ENCODE measurements at regions not wholly inside any gene's neighbourhood (a gene's known extent, or its start where the extent isn't known, plus 50 kb on each side); places are given as distances from the start of the nearest gene placed in this dataset.

DNA sequence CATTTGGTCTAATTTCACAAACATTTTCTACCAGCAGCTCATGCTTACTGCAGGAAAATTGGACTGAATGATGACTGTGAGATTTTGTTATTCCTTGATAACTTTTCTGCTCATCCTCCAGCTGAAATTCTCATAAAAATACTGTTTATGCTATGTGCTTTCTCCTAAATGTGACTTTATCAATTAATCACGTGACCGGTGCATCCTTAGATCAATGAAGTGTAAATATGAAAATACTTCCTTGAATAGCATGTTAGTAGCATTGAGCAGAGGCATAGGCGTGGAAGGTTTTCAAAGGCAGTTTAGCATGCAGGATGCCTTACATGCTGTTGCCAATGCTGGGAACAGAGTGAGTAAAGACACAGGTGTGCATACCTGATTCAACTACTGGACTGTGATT is 1002.5 kb downstream of the CBLN2 start:
- no peaks in the 10 kb centered on the region for H3K9me3 ChIP-seq
- H3K4me1 ChIP-seq, result no peaks in the 10 kb centered on the region
- TF ChIP-seq POLR2A (IDR thresholded peaks at IDR 0.05), result no peak
- no peak for TF ChIP-seq CTCF (IDR thresholded peaks at IDR 0.05)
- H3K36me3 ChIP-seq (replicated peaks in 1 of 2; ENCODE audit: insufficient read depth in 1 of 2, low read depth in 2 of 2), result no peaks in the 10 kb centered on the region
- no peak overlapping the region for H3K4me3 ChIP-seq
- no peak for DNase-seq
- no peak overlapping the region for H3K27ac ChIP-seq
- WGBS, 2 donors, result 60 to 68% methylated on average over 3 of the region's 3 CpGs
- ATAC-seq, result no peak
- H3K27me3 ChIP-seq, result no peaks in the 10 kb centered on the region
- intact Hi-C loops (cut with DNase I), result no loop called here

GRCh38 chr18:71529703-71530303 is 1014.3 kb downstream of the CBLN2 start:
- TF ChIP-seq CTCF (IDR thresholded peaks at IDR 0.05) (no peak), POLR2A (IDR thresholded peaks at IDR 0.05) (no peak)
- no peak for ATAC-seq

DNA sequence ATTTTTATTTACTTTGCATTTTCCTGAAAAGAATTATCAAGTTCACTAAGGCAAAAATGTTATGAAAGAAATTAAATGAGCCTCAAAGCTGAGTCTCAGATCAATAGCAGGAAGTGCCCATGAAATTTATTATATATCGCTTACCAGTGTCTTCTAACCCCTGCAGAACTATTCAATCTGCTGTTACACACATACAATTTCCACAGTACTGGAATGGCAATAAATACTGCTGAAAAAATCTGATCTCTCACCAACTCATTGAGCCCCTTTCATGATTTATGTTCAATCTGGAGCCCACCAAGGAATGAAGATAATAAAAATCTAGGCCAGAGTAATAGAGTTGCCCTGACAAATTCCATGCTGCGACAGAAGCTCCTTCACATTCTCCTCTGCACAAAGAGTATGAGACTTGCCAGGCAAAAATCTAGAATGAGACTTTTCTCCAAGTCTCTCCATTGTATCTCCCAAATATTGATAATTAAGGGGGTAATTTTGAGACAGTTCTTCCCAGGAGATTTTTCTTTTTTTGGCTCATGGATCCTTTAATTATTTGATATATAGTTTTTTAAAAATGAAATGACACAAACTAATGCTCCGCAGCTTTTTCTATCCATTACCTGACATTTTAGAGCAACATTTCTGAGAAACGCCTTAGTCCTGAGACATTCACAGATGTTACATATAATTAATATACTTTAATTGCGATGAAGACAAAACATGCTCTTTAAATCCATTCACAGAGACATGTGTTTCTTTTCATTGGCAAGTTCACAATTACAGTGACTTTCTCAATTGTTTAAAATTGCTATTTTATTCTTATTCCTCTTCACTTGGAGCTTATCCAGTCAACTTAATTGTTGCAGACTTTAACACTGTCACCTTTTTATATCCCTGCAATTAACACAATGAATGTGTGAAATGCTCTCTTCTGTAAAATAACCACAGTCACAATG is 1020.4 kb downstream of the CBLN2 start:
- no peaks in the 10 kb centered on the region for H3K9me3 ChIP-seq
- H3K4me3 ChIP-seq, result no peak overlapping the region
- H3K36me3 ChIP-seq (replicated peaks in 1 of 2; ENCODE audit: insufficient read depth in 1 of 2, low read depth in 2 of 2), result no peaks in the 10 kb centered on the region
- no peak for DNase-seq
- WGBS, 2 donors, result 53 to 64% methylated on average over 5 of the region's 5 CpGs
- no peaks in the 10 kb centered on the region for H3K27me3 ChIP-seq
- no peak overlapping the region for H3K27ac ChIP-seq
- intact Hi-C loops (cut with DNase I), result no loop called here
- ATAC-seq, result no peak
- no peaks in the 10 kb centered on the region for H3K4me1 ChIP-seq
- TF ChIP-seq CTCF (IDR thresholded peaks at IDR 0.05), result no peak
- no peak for TF ChIP-seq POLR2A (IDR thresholded peaks at IDR 0.05)

More at GRCh38 chr18:71529703-71530303, 1014.3 kb downstream of the CBLN2 start:
- 49 to 59% methylated on average over 3 of the region's 3 CpGs for WGBS, 2 donors
- intact Hi-C loops (cut with DNase I), result no loop called here
- Histone ChIP-seq H3K27ac (no peak overlapping the region), H3K27me3 (no peaks in the 10 kb centered on the region), H3K4me3 (no peak overlapping the region), H3K4me1 (no peaks in the 10 kb centered on the region), H3K36me3 (replicated peaks in 1 of 2; ENCODE audit: insufficient read depth in 1 of 2, low read depth in 2 of 2) (no peaks in the 10 kb centered on the region), H3K9me3 (no peaks in the 10 kb centered on the region)
- DNase-seq, result no peak

GRCh38 chr18:71505526-71505925 is 1038.6 kb downstream of the CBLN2 start:
- Histone ChIP-seq H3K4me3 (no peak overlapping the region), H3K4me1 (no peaks in the 10 kb centered on the region), H3K27me3 (no peaks in the 10 kb centered on the region), H3K27ac (no peak overlapping the region), H3K36me3 (replicated peaks in 1 of 2; ENCODE audit: insufficient read depth in 1 of 2, low read depth in 2 of 2) (no peaks in the 10 kb centered on the region), H3K9me3 (no peaks in the 10 kb centered on the region)
- 48 to 53% methylated on average over 2 of the region's 2 CpGs for WGBS, 2 donors
- ATAC-seq (no peak), DNase-seq (no peak)
- TF ChIP-seq POLR2A (IDR thresholded peaks at IDR 0.05) (no peak), CTCF (IDR thresholded peaks at IDR 0.05) (no peak)
- intact Hi-C loops (cut with DNase I), result no loop called here
